ENCODE measurements at regions not wholly inside any gene's neighbourhood (a gene's known extent, or its start where the extent isn't known, plus 50 kb on each side); places are given as distances from the start of the nearest gene placed in this dataset.
A peak's percentile ranks its signal among the peaks of the same experiment; 100 is the strongest.

DNA sequence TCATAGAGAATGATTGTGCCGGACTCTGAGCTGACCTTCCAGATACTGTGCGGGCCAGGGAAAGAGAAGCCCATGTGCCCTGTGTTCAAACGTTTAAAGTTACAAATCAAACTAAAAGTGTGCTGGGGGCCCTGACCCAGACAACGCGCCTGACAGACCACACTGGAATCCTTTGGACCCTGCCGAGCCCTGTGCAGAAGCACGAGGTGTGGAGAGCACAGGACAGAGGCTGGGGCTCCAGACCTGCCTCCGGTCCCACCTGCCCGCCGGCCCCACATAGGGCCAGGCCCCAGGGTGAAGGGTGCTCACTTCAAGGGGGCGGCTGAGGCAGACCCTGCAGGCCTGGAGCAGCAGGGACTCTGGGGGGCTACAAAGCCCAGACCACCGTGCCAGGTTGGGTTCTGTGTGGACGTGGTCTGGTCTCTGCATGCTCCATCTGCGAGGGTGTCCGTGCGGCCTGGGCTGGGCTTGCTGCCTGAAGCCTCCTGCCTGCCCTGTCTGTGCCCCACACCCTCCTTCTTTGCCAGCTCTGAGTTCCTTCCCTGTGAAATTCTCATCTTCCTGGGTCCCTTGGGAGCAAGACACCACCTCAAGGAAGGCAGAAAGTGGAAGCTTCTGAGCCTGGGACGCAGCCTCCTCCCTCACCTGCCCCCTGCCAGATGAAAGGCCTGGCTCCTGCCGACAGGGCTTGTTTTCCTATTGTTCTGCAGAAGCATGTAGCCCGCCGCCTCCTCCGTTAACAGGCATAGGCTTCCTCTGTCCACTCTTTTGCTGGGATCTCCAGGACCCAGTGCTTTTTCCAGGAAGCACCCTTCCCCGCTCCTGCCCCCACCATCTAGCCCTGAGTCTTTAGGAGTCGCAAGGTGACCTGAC, 186.2 kb downstream of the ERMARD start:
- H3K9me3 Mint-ChIP-seq = no peaks in the 10 kb centered on the region
- no peaks in the 10 kb centered on the region for H3K36me3 Mint-ChIP-seq (ENCODE audit: low read depth)
- no peak overlapping the region for H3K27ac Mint-ChIP-seq
- H3K4me3 Mint-ChIP-seq = no peak overlapping the region
- H3K4me1 Mint-ChIP-seq (ENCODE audit: low read depth) = no peaks in the 10 kb centered on the region
- no peaks in the 10 kb centered on the region for H3K27me3 Mint-ChIP-seq

DNA sequence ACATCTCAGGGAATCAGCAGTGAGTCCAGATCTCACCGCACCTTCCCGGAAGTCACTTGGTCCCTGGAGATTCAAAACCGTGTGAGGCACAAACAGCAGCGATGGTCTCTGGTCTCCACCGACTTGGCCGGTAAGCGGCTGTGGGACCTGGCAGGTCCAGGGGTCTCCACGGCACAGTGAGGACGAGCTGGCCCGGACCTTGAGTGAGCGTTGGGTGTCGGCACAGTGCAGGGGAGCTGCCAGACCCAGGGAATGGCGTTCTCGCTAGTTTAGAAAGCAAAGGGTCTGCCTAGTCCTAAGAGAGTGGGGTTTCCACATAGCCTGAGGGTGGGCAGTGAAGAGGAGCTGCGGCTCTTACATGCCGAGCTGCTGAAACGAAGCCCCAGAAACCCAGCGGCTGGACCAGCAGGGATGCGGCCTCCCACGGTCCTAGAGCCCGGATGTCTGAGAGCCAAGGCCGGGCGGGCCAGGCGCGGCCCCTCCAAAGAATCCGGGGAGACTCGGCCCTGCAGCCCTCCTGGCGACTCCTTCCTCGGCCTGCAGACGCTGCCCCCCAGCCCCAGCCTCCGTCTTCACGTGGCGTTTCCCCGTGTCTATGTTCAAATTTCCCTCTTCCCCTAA, 185.0 kb downstream of the ERMARD start:
- no peaks in the 10 kb centered on the region for H3K36me3 Mint-ChIP-seq (ENCODE audit: low read depth)
- H3K9me3 Mint-ChIP-seq = no peaks in the 10 kb centered on the region
- no peaks in the 10 kb centered on the region for H3K27me3 Mint-ChIP-seq
- H3K27ac Mint-ChIP-seq = no peak overlapping the region
- no peaks in the 10 kb centered on the region for H3K4me1 Mint-ChIP-seq (ENCODE audit: low read depth)
- H3K4me3 Mint-ChIP-seq = no peak overlapping the region

DNA sequence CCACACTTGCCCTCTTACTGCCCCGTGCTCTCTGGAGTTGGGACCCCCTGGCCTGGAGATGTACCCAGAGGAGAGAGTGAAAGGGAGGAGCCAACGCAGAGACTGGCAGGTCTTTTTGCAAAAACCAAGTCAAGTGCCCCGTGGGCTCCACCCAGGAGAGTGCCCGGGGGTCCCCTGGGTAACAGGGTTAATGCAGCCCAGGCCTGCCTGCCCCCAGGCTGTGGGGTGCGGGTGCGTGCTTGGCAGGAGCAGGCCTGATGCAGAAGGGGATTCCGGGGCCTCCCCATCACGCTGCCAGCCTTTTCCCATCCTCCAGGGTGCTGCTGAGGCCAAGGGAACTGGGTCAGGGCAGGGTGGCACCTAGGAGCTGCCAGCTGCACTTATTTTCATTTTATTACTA, 184.4 kb downstream of the ERMARD start:
- Mint-ChIP-seq H3K27ac (peak overlapping the region; percentile 45), H3K4me3 (no peak overlapping the region), H3K9me3 (no peaks in the 10 kb centered on the region), H3K36me3 (ENCODE audit: low read depth) (no peaks in the 10 kb centered on the region), H3K4me1 (ENCODE audit: low read depth) (no peaks in the 10 kb centered on the region), H3K27me3 (no peaks in the 10 kb centered on the region)

DNA sequence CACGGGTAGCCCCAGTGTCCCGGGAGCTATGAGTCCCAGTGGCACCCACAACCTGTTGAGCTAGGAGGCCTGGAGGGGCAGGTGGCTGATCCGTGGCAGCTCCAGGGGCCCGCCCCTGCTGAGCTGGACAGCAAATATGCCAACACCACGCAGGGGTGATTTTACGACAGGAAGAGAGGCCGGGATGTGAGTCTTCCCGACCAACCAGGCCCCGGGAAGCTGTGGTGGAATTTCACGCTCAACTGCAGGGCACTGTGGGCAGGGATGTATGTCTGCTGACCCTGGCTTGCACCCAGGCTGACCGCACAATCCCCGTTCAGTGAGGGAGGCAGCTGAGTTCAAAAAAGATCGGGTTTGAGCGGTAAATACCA, 183.9 kb downstream of the ERMARD start:
- Mint-ChIP-seq H3K4me1 (ENCODE audit: low read depth) (no peaks in the 10 kb centered on the region), H3K27ac (peak overlapping the region; percentile 45), H3K27me3 (no peaks in the 10 kb centered on the region), H3K4me3 (no peak overlapping the region), H3K9me3 (no peaks in the 10 kb centered on the region), H3K36me3 (ENCODE audit: low read depth) (no peaks in the 10 kb centered on the region)

DNA sequence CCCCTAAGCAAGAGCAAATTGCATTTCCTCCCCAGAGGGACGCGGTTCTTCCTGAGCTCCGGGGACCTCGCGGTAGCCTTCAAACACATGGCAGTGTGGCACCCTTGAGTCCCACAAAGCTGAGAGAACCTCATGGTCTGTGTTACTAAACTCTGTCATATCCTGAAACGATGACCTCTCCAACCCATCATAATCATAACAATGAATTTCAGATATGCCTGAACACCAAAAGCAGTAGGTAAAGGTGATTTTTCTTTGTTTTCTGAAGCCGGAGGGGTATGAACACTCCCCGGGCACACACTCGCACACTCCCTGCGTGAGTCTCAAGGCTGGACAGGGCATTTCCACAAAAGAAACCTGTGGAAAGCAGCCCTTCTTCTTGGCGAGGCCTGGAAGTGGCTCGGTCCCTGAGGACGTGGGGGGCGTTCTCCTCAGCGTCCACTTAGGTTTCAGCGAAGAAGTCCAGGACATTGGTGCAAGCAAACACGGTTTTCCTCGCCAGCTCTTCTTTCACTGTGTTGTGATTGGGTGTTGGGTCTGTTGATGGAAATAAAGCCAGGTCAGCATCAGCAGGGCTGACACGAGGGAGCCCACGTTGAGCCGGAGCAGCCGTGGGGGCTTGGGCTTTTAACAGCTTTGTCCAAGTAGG, 183.4 kb downstream of the ERMARD start:
- Mint-ChIP-seq H3K27me3 (no peaks in the 10 kb centered on the region), H3K36me3 (ENCODE audit: low read depth) (no peaks in the 10 kb centered on the region), H3K9me3 (no peaks in the 10 kb centered on the region), H3K4me1 (ENCODE audit: low read depth) (no peaks in the 10 kb centered on the region), H3K27ac (no peak overlapping the region), H3K4me3 (no peak overlapping the region)

DNA sequence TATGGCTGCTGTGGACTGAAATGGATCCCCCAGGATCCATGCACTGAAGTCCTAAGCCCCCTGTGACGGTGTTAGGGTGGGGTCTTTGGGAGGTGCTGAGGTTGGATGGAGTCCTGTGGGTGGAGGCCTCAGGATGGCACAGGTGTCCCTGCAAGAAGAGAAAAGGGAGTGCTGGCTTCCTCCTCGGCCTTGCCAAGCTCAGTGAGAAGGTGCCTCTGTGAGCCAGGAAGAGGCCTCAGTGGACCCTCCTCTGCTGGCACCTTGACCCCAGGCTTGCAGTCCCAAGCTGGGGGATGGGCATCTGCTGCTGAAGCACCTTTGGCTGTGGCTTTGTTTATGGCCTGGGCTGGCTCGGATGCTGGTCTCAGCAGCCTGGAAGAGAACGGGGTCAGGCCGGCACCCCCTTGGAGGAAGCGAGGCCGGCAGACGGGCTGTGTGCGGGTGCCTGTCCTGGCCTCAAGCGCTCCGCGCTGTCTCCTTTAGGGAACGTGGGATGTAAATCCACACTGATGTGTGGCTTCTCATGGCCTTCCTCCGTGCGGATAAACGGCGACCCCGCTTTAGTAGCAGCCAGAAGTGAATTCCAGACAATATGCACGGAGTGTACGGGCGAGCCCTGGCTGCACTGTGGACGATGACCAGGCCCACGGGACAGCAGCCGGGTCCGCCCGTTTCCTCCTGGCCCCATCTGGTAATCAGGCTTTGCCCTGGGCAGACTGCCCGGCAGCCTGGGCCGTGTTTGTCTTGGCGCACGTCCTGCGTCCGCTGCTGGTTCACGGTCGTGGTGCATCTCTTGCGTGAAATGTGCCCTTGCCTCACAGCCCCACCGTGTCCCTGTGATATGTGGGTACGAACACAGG, 182.6 kb downstream of the ERMARD start:
- H3K9me3 Mint-ChIP-seq = no peaks in the 10 kb centered on the region
- no peak overlapping the region for H3K27ac Mint-ChIP-seq
- H3K4me3 Mint-ChIP-seq = no peak overlapping the region
- H3K4me1 Mint-ChIP-seq (ENCODE audit: low read depth) = no peaks in the 10 kb centered on the region
- H3K27me3 Mint-ChIP-seq = no peaks in the 10 kb centered on the region
- H3K36me3 Mint-ChIP-seq (ENCODE audit: low read depth) = no peaks in the 10 kb centered on the region

DNA sequence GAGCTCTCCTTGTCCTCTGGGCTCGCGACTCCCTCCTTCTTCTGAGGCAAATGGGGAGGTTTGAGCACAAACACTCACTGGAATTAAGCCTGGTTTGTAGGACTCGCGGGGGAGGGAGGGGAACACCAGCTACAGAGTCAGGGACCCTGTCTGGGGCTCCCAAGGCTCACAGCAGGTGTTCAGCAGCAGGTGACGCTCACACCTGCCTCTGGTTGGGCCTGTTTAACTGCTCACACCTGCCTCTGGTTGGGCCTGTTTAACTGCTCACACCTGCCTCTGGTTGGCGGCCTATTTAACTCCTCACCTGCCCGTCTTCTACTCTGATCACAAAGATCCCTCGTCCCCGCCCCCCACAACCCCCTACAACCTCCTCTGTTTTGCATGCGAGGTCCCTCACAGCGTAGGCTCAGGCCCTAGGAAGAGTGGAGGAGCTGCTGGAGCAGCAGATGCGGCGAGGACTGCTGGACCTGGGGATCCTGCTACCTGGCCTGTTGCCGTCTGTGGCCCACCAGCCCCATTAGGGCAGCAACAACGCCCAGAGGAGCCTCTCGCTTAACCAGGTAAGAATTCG, 181.9 kb downstream of the ERMARD start:
- Mint-ChIP-seq H3K4me1 (ENCODE audit: low read depth) (no peaks in the 10 kb centered on the region), H3K27me3 (peaks cover 4% of the 10 kb centered on the region), H3K27ac (no peak overlapping the region), H3K36me3 (ENCODE audit: low read depth) (no peaks in the 10 kb centered on the region), H3K9me3 (peaks cover 5% of the 10 kb centered on the region), H3K4me3 (no peak overlapping the region)

DNA sequence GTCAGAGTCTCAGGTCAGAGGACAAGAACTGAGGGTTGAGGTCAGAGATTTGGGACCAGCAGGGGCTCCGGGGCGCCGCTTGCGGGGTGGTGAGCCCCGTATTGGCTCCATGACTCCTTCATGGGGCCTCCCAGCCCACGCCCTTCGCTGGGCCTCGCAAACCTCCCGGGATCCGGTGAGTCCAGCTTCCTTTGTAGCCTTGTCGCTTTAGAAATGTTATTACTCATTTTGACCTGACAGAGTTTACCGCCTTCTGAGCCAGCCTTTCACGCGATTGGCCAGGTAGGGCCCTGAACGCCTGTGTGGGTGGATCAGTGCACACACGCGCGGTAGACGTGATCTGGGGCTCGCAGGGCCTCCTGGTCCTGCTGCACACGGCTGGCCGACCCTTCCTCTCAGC, 181.1 kb downstream of the ERMARD start:
- Mint-ChIP-seq H3K4me1 (ENCODE audit: low read depth) (no peaks in the 10 kb centered on the region), H3K36me3 (ENCODE audit: low read depth) (no peaks in the 10 kb centered on the region), H3K9me3 (peaks cover 5% of the 10 kb centered on the region), H3K27me3 (peaks cover 4% of the 10 kb centered on the region), H3K4me3 (no peak overlapping the region), H3K27ac (no peak overlapping the region)

DNA sequence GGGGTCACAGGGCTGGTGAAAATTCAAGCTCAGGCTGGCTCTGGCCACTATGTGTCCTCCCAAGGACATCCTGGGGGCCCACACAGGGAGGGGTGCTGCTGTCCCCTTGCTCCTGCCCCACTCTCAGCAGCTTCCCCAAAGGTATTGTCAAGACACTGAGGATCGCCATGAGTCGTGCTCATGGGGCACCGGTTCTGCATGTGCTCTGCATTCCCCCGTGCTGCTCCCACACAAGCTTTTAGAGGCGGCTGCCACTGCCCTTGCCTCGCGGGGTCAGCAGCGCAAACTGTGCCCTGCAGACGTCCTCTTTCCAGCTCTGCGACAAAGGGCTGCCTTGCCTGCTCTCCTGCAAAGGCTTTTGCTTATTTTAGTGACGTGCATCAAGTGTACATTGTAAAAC, 179.8 kb downstream of the ERMARD start:
- no peaks in the 10 kb centered on the region for H3K36me3 Mint-ChIP-seq (ENCODE audit: low read depth)
- H3K4me3 Mint-ChIP-seq = no peak overlapping the region
- peaks cover 4% of the 10 kb centered on the region for H3K27me3 Mint-ChIP-seq
- H3K27ac Mint-ChIP-seq = no peak overlapping the region
- H3K4me1 Mint-ChIP-seq (ENCODE audit: low read depth) = no peaks in the 10 kb centered on the region
- peaks cover 5% of the 10 kb centered on the region for H3K9me3 Mint-ChIP-seq

DNA sequence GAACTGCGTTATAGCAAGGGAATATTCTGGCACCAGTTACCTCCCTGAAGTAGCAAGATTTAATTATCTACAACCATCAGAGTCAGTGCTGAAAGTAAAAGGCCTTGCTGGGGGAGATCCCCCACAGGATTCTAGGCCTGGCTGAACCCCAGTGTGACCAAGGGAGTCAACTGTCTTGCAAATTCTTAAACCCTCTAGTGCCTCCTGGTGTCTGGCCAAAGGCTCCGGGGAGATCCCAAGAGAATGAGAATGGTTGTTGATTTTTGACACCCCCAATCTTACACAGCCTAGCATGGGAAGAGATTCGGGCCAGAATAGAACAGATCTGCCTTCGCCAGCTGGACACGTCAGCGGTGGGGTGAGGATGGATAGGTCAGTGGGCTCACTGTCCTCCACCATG, 179.4 kb downstream of the ERMARD start:
- Mint-ChIP-seq H3K4me3 (no peak overlapping the region), H3K9me3 (peaks cover 7% of the 10 kb centered on the region), H3K27me3 (peaks cover 7% of the 10 kb centered on the region), H3K4me1 (ENCODE audit: low read depth) (no peaks in the 10 kb centered on the region), H3K27ac (no peak overlapping the region), H3K36me3 (ENCODE audit: low read depth) (no peaks in the 10 kb centered on the region)

DNA sequence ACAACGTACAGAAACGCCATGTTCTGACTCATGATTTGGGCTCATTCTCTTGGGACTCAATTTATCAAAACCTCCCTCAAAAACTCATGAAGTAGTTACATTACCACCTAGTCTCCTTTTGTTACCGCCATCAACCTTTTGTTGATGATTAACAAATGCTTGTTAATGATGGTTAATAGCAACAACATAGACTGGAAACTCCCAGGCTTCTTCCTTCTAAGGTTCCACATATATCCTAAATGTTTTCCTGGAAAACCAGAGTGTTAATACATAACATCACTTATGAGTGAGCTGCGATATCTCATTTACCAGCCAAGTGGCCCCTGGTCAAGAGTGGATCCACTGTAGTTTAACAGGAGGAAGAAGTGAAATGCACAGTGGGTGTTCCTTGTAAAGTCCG, 176.3 kb downstream of the ERMARD start:
- H3K4me3 Mint-ChIP-seq = no peak overlapping the region
- no peaks in the 10 kb centered on the region for H3K4me1 Mint-ChIP-seq (ENCODE audit: low read depth)
- no peaks in the 10 kb centered on the region for H3K36me3 Mint-ChIP-seq (ENCODE audit: low read depth)
- peaks cover 11% of the 10 kb centered on the region for H3K27me3 Mint-ChIP-seq
- H3K27ac Mint-ChIP-seq = no peak overlapping the region
- H3K9me3 Mint-ChIP-seq = peaks cover 9% of the 10 kb centered on the region

DNA sequence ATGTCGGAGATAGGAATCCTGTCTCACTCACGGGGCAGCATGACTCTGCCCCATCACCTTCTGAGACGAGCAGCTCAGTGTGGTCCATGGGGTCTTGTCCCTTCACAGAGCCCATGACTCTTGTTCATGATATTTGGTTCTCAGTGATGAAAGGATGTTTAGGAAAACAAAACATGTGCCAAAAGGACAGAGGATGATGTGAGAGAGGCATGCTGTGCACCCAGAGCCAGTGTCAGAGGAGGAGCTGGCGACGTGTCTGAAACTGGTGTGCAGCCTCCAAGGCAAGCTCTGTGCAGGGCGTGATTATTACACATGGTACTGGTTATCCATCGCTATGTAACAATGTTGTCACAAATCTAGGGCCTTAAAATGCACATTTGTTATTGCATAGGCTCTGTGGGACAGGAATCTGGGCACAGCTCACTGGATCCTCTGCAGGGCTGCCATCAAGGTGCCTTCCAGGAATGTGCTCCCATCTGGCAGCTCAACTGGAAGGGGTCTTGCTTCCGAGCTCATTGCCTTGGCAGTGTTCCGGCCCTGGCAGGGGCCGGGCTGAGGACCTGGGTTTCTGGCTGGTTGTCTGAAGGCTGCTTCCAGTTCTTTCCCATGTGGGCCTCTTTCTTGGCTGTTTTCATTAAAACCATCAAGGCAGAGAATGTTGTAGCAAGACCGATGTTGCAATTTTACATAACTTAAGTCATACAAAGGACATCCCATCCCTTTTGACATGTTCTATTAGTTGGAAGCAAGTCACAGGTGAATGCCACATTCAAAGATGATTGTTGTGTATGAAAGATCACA, 175.4 kb downstream of the ERMARD start:
- no peak overlapping the region for H3K27ac Mint-ChIP-seq
- H3K27me3 Mint-ChIP-seq = peaks cover 11% of the 10 kb centered on the region
- peaks cover 4% of the 10 kb centered on the region for H3K4me1 Mint-ChIP-seq (ENCODE audit: low read depth)
- H3K9me3 Mint-ChIP-seq = peaks cover 9% of the 10 kb centered on the region
- no peaks in the 10 kb centered on the region for H3K36me3 Mint-ChIP-seq (ENCODE audit: low read depth)
- no peak overlapping the region for H3K4me3 Mint-ChIP-seq

DNA sequence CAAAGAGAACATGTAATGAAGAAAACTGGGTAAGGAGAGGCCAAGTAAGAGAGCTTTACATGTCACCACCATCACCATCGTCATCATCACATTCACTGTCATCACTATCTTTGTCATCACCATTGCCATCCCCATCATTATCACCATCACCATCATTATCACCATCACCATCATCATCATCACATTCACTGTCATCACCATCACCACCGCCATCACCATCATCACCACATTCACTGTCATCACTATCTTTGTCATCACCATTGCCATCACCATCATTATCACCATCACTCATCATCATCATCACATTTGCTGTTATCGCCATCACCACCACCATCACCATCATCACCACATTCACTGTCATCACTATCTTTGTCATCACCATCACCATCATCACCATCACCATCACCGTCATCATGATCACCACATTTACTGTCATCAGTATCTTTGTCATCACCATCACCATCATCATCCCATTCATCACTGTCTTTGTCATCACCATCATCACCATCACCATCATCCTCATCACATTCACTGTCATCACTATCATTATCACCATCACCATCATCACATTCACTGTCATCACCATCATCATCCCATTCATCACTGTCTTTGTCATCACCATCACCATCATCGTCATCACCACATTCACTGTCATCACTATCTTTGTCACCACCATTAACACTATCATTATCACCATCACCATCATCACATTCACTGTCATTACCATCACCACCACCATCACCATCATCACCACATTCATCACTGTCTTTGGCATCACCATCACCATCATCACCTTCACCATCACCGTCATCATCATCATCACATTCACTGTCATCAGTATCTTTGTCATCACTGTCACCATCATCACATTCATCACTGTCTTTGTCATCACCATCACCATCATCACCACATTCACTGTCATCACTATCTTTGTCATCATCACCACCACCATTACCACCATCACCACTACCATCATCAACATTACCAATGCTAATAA, 172.3 kb downstream of the ERMARD start:
- H3K36me3 Mint-ChIP-seq (ENCODE audit: low read depth) = no peaks in the 10 kb centered on the region
- H3K27me3 Mint-ChIP-seq = peaks cover 8% of the 10 kb centered on the region
- H3K4me1 Mint-ChIP-seq (ENCODE audit: low read depth) = peaks cover 14% of the 10 kb centered on the region
- H3K9me3 Mint-ChIP-seq = peaks cover 6% of the 10 kb centered on the region
- no peak overlapping the region for H3K27ac Mint-ChIP-seq
- H3K4me3 Mint-ChIP-seq = no peak overlapping the region
